Natural killer cell treated with Interleukin-12 subunit alpha and Interleukin-12 subunit beta and Interleukin-15 and Interleukin-18, amount 100 ng/mL, for 72 hours (primary cell): ENCODE measurements at regions not wholly inside any gene's neighbourhood (a gene's known extent, or its start where the extent isn't known, plus 50 kb on each side); places are given as distances from the start of the nearest gene placed in this dataset.

ENCODE experiments used
- ATAC-seq, 2 donors: fragments of 150-1000 bp; cut with Tn5 transposase in 1 of 2; sonication (Bioruptor Pico), chemical (Tn5 transposase) in 1 of 2; 2 replicates each; pipeline ENCODE4 v1.10.0; 2021
- DNase-seq: peaks from one replicate; pipeline ENCODE4 v3.0.0; 2022; ENCODE audit warnings: low spot score
- H3K27ac Mint-ChIP-seq, 2 donors: 1 replicate in 1 of 2; 2 replicates in 1 of 2; pipeline ENCODE4 v1.8.0; 2022; ENCODE audit warnings: mixed read lengths in 2 of 2, mild to moderate bottlenecking in 1 of 2, moderate library complexity in 1 of 2
- H3K27me3 Mint-ChIP-seq, 2 donors: 1 replicate in 1 of 2; 2 replicates in 1 of 2; pipeline ENCODE4 v1.8.0; 2022; ENCODE audit warnings: mixed read lengths in 2 of 2
- H3K36me3 Mint-ChIP-seq: one replicate; pipeline ENCODE4 v1.8.0; 2022; ENCODE audit warnings: mixed read lengths
- H3K4me1 Mint-ChIP-seq, 2 donors: 1 replicate in 1 of 2; 2 replicates in 1 of 2; pipeline ENCODE4 v1.8.0; 2022; ENCODE audit warnings: low read depth in 2 of 2, mixed read lengths in 2 of 2, mild to moderate bottlenecking in 1 of 2
- H3K4me3 Mint-ChIP-seq: one replicate; pipeline ENCODE4 v1.8.0; 2022; ENCODE audit warnings: mixed read lengths
- H3K9me3 Mint-ChIP-seq: 2 replicates; pipeline ENCODE4 v1.8.0; 2022; ENCODE audit warnings: mixed read lengths

GRCh38 chr1:239682046-239682445 is 295.7 kb downstream of the CHRM3 start:
- Mint-ChIP-seq H3K4me3 (no peak overlapping the region), H3K36me3 (no peaks in the 10 kb centered on the region), H3K4me1 (no peaks in the 10 kb centered on the region), H3K27me3 (no peaks in the 10 kb centered on the region), H3K27ac (no peak overlapping the region), H3K9me3 (no peaks in the 10 kb centered on the region)
- DNase-seq (no peak), ATAC-seq (no peak)

GRCh38 chr1:239682960-239683359 is 296.6 kb downstream of the CHRM3 start:
- DNase-seq: no peak
- no peaks in the 10 kb centered on the region for H3K4me1 Mint-ChIP-seq
- no peaks in the 10 kb centered on the region for H3K9me3 Mint-ChIP-seq
- H3K36me3 Mint-ChIP-seq: no peaks in the 10 kb centered on the region
- no peaks in the 10 kb centered on the region for H3K27me3 Mint-ChIP-seq
- H3K27ac Mint-ChIP-seq: no peak overlapping the region
- ATAC-seq: no peak
- no peak overlapping the region for H3K4me3 Mint-ChIP-seq

- H3K36me3 Mint-ChIP-seq: no peaks in the 10 kb centered on the region
- ATAC-seq (no peak), DNase-seq (no peak)
- no peak overlapping the region for H3K4me3 Mint-ChIP-seq
- H3K9me3 Mint-ChIP-seq: no peaks in the 10 kb centered on the region
- peaks cover 0 to 4% of the 10 kb centered on the region in 2 donors for H3K27me3 Mint-ChIP-seq
- H3K27ac Mint-ChIP-seq: no peak overlapping the region
- no peaks in the 10 kb centered on the region for H3K4me1 Mint-ChIP-seq
These were observed 300.0 kb downstream of the CHRM3 start for GRCh38 chr1:239686386-239686785.

GRCh38 chr1:239696317-239696716 is 309.9 kb downstream of the CHRM3 start:
- DNase-seq: no peak
- H3K9me3 Mint-ChIP-seq: peaks cover 4% of the 10 kb centered on the region
- peaks cover 0 to under 1% of the 10 kb centered on the region in 2 donors for H3K27me3 Mint-ChIP-seq
- no peaks in the 10 kb centered on the region for H3K4me1 Mint-ChIP-seq
- no peak for ATAC-seq
- no peak overlapping the region for H3K4me3 Mint-ChIP-seq
- H3K36me3 Mint-ChIP-seq: peaks cover 5% of the 10 kb centered on the region
- H3K27ac Mint-ChIP-seq: no peak overlapping the region

- DNase-seq (no peak), ATAC-seq (no peak)
- H3K36me3 Mint-ChIP-seq: peaks cover 5% of the 10 kb centered on the region
- no peak overlapping the region for H3K4me3 Mint-ChIP-seq
- H3K9me3 Mint-ChIP-seq: peaks cover 9% of the 10 kb centered on the region
- no peaks in the 10 kb centered on the region for H3K4me1 Mint-ChIP-seq
- H3K27ac Mint-ChIP-seq: no peak overlapping the region
- peaks cover 0 to 4% of the 10 kb centered on the region in 2 donors for H3K27me3 Mint-ChIP-seq
These were observed 314.3 kb downstream of the CHRM3 start for GRCh38 chr1:239700667-239701066.

GRCh38 chr1:239703075-239703474 is 316.7 kb downstream of the CHRM3 start:
- Mint-ChIP-seq H3K4me1 (peaks cover 2% of the 10 kb centered on the region in 2 donors), H3K4me3 (no peak overlapping the region), H3K36me3 (no peaks in the 10 kb centered on the region), H3K27me3 (peaks cover 0 to 4% of the 10 kb centered on the region in 2 donors), H3K9me3 (peaks cover 5% of the 10 kb centered on the region), H3K27ac (no peak overlapping the region)
- no peak for ATAC-seq
- no peak for DNase-seq

GRCh38 chr1:239706245-239706892 is 320.0 kb downstream of the CHRM3 start:
- Mint-ChIP-seq H3K4me1 (peaks cover 10 to 13% of the 10 kb centered on the region in 2 donors), H3K27ac (no peak overlapping the region), H3K36me3 (no peaks in the 10 kb centered on the region), H3K4me3 (no peak overlapping the region), H3K27me3 (peaks cover 0 to 3% of the 10 kb centered on the region in 2 donors), H3K9me3 (peaks cover 4% of the 10 kb centered on the region)
- no peak for DNase-seq
- ATAC-seq: peak in 1 of 2 donors; percentile 32

GRCh38 chr1:239707615-239708014 is 321.2 kb downstream of the CHRM3 start:
- no peak for DNase-seq
- no peak for ATAC-seq
- Mint-ChIP-seq H3K9me3 (no peaks in the 10 kb centered on the region), H3K4me1 (peaks cover 10 to 13% of the 10 kb centered on the region in 2 donors), H3K27me3 (no peaks in the 10 kb centered on the region), H3K36me3 (peaks cover 4% of the 10 kb centered on the region), H3K4me3 (no peak overlapping the region), H3K27ac (no peak overlapping the region)

- Mint-ChIP-seq H3K4me1 (peaks cover 10 to 13% of the 10 kb centered on the region in 2 donors), H3K9me3 (no peaks in the 10 kb centered on the region), H3K27me3 (no peaks in the 10 kb centered on the region), H3K36me3 (peaks cover 4% of the 10 kb centered on the region), H3K4me3 (peak overlapping the region; percentile 36), H3K27ac (peak overlapping the region; percentile 6 to 56)
- ATAC-seq: no peak
- no peak for DNase-seq
These were observed 322.3 kb downstream of the CHRM3 start for GRCh38 chr1:239708622-239709021.

GRCh38 chr1:239711768-239712167 is 325.4 kb downstream of the CHRM3 start:
- DNase-seq (no peak), ATAC-seq (no peak)
- Mint-ChIP-seq H3K27ac (no peak overlapping the region), H3K36me3 (peaks cover 4% of the 10 kb centered on the region), H3K4me3 (no peak overlapping the region), H3K4me1 (peaks cover 10 to 13% of the 10 kb centered on the region in 2 donors), H3K27me3 (no peaks in the 10 kb centered on the region), H3K9me3 (no peaks in the 10 kb centered on the region)

- H3K27ac Mint-ChIP-seq: no peak overlapping the region
- ATAC-seq: no peak
- H3K4me1 Mint-ChIP-seq: peaks cover 32 to 40% of the 10 kb centered on the region in 2 donors
These were observed 330.9 kb downstream of the CHRM3 start for GRCh38 chr1:239717097-239717917.

GRCh38 chr1:239717918-239718184 is 331.5 kb downstream of the CHRM3 start:
- ATAC-seq (no peak), DNase-seq (no peak)
- H3K4me1 Mint-ChIP-seq: peaks cover 34 to 41% of the 10 kb centered on the region in 2 donors
- H3K36me3 Mint-ChIP-seq: no peaks in the 10 kb centered on the region
- no peaks in the 10 kb centered on the region for H3K27me3 Mint-ChIP-seq
- H3K27ac Mint-ChIP-seq: no peak overlapping the region
- peak overlapping the region; percentile 96 for H3K4me3 Mint-ChIP-seq
- H3K9me3 Mint-ChIP-seq: no peaks in the 10 kb centered on the region

More at GRCh38 chr1:239717097-239717917, 330.9 kb downstream of the CHRM3 start:
- Mint-ChIP-seq H3K9me3 (no peaks in the 10 kb centered on the region), H3K4me3 (peak overlapping the region; percentile 96), H3K27me3 (no peaks in the 10 kb centered on the region), H3K36me3 (no peaks in the 10 kb centered on the region)
- DNase-seq: no peak

- Mint-ChIP-seq H3K9me3 (no peaks in the 10 kb centered on the region), H3K4me3 (peak overlapping the region; percentile 96), H3K36me3 (no peaks in the 10 kb centered on the region), H3K27me3 (no peaks in the 10 kb centered on the region), H3K27ac (no peak overlapping the region), H3K4me1 (peaks cover 34 to 41% of the 10 kb centered on the region in 2 donors)
- ATAC-seq: peak in 1 of 2 donors; percentile 28
- no peak for DNase-seq
These were observed 332.2 kb downstream of the CHRM3 start for GRCh38 chr1:239718571-239718970.

GRCh38 chr1:239718997-239719628 is 332.7 kb downstream of the CHRM3 start:
- Mint-ChIP-seq H3K4me3 (peak overlapping the region; percentile 96), H3K27ac (no peak overlapping the region), H3K4me1 (peaks cover 34 to 41% of the 10 kb centered on the region in 2 donors), H3K9me3 (no peaks in the 10 kb centered on the region), H3K27me3 (no peaks in the 10 kb centered on the region), H3K36me3 (no peaks in the 10 kb centered on the region)
- DNase-seq (peak; percentile 61), ATAC-seq (peak; percentile 87 to 88)
